HG02759 (cell line): ENCODE measurements at regions not wholly inside any gene's neighbourhood (a gene's known extent, or its start where the extent isn't known, plus 50 kb on each side); places are given as distances from the start of the nearest gene placed in this dataset.
"Not testable (repeated sequence)": the region's sequence is repeated elsewhere in the genome, so short reads cannot be mapped to it uniquely, and the experiment has no call there.

ENCODE experiments used
- ATAC-seq: cut with Tn5 transposase; IDR thresholded peaks from one replicate; pipeline ENCODE4 v1.9.1; 2021; ENCODE audit warnings: mild to moderate bottlenecking, moderate library complexity; ENCODE audit not compliant: unreplicated experiment

- no peak for ATAC-seq
Observed at GRCh38 chr16:75983296-75983695, 257.0 kb upstream of the CPHXL start.

- no peak for ATAC-seq
Observed at GRCh38 chr16:75983741-75984381, 257.6 kb upstream of the CPHXL start.

- ATAC-seq = no peak
Observed at GRCh38 chr16:75987323-75987722, 261.0 kb upstream of the CPHXL start.

DNA sequence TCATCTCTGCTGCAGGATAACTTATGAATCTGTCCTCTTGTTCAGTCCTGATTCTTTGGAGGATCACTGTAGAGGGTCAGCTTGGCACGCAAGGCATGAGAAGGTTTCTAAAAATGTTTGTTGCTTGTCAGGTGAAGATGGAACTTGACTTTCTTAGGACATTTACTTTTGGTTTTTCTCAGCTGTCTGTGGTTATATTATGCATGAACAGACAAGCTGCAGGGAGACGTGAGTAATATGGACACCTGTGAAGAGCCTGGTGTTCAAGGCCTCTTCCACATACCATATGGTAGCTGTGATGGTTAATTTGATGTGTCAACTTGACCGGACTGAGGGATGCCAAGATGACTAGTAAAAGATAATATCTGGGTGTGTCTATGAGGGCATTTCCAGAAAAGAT is 270.2 kb upstream of the CPHXL start:
- ATAC-seq = no peak

GRCh38 chr16:75997606-75998005 is 271.3 kb upstream of the CPHXL start:
- no peak for ATAC-seq

DNA sequence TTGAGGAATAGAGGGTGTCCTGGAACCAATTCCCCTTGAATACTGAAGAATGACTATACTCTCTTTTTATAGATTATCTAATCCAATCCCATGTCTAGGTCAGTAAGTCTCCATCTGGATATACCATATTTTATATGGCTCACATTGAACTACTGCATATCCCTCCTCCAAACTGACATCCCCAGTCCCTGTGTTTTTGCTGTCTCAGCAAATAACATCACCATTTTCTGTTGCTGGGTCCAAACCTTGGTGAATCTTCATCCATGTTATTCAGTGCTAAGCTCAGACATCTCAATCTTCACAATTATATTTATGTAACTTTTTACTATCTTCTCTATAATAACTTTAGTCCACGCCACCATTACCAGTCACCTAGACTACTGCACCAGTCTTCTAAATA is 269.6 kb upstream of the CNTNAP4 start:
- no peak for ATAC-seq

DNA sequence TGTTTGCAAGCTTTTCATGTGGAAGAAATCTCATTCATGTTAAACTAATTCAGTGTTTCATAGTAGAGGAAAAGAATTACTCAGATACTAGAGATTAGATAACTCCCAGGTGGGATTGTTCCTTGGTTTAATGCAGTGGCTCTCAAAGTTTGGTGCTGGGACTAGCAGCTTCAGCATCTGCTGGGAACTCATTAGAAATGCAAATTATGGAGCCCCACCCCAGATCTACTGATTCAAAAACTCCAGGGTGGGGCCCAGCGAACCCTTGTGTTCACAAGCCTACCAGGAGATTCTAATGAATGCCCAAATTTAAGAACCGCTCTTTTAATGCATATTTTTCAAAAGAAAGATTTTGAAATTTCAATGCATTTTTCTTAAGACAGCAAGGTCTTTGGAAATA is 253.4 kb upstream of the CNTNAP4 start:
- ATAC-seq = no peak

- ATAC-seq = no peak
Observed at GRCh38 chr16:76035689-76036088, 241.5 kb upstream of the CNTNAP4 start.

DNA sequence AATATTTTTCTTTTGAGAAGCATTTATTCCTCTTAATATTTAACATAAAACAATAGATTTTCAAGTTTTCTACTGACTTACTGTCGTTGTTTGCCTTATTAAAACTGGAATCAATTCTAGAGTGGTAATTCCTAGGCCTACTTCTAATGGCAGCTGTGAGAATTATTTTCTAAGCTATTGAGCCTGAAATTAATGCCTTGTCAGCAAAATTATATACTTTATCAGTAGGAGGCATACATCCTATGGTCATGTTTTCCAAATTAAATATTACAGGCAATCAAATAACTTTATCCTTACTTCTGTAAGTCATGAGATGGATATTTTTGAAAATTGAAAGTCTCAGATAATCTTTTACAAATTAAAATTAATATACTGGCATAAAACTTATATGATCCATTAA is 239.1 kb upstream of the CNTNAP4 start:
- no peak for ATAC-seq

- ATAC-seq = no peak
Observed at GRCh38 chr16:76052725-76053124, 224.5 kb upstream of the CNTNAP4 start.

DNA sequence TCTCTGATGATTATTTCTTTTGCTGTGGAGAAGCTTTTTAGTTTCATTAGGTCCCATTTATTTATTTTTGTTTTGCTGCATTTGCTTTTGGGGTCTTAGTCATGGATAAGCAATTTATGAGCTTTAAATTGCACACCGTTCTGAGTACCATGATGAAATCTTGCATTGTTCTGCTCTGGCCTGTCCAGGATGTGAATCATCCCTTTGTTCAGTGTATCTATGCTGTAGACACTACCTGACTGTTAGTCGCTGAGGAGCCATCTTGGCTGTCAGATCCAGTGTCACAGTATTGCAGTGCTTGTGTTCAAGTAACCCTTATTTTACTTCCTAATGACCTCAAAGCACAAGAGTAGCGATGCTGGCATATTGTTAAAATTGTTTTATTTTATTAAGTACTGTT is 218.0 kb upstream of the CNTNAP4 start:
- ATAC-seq = no peak

DNA sequence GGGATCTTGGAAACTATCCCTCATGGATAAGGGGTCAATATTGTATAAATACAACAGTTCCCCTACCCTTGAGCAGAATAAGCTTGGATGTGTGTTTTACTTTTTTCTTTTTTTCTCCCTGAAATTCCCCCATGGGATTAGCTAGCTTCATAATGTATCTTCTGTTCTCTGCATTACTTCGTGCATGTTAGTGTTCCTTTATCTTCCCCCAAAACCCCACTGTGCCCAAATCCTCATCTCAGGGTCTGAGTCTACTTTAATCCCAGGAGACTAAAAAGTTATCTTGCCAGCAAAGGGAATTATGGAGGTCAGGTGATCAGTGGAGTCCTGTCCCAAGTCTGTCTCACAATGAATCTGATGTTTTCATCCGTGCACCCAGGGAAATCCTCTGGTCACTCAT is 217.5 kb upstream of the CNTNAP4 start:
- no peak for ATAC-seq

DNA sequence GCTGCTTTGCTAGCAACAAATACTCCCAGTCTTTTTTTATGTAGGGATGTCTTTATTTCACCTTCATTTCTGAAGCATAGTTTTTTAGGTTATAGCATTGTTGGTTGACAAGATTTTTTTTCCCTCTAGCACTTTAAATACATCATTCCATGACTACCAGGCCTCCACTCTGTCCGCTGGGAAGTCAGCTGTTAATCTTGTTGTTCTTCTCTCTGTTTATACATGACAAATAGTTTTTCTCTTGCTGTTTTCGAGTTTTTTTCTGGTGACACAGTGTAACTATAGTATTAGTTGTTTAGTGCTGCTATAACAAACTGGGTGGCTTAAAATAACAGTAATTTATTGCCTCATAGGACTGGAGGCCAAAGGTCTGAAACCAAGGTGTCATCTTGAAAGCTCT is 205.5 kb upstream of the CNTNAP4 start:
- ATAC-seq = no peak

DNA sequence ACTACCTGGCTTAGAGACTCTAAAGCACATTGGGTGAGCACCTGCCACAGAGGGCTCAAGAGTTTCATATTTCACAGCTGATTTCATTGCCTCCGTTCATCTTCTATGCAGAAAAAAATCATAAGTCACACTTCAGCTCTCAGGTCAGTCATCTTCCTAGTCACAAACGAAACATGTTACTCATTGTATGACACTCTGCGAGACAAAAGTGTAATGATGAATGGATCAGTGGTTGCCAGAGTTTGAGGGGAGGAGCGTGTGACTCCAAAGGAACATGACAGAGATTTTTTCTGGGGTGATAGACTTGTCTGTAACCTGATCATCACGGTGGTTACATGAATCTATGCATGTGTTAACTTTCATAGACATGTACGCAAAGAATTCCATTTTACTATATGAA is 195.2 kb upstream of the CNTNAP4 start:
- ATAC-seq = no peak

DNA sequence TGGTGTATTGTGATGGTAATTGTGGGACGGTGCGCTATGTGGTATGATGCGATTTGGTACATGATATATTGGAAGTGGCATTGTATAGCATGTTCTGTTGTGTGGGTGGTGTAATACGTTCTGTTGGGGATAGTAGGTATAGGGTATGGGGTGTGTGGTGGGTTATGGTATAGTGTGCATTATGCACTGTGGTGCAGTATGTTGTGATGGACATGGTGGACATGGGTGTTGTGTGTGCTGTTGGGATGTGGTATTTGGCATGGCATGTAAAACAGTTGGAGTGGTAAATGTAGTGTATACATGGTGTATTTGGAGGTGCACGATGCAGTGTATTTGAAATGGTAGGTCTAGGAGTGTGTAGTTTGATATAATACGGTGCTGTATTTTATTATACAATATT is 170.6 kb upstream of the CNTNAP4 start:
- ATAC-seq = no peak

DNA sequence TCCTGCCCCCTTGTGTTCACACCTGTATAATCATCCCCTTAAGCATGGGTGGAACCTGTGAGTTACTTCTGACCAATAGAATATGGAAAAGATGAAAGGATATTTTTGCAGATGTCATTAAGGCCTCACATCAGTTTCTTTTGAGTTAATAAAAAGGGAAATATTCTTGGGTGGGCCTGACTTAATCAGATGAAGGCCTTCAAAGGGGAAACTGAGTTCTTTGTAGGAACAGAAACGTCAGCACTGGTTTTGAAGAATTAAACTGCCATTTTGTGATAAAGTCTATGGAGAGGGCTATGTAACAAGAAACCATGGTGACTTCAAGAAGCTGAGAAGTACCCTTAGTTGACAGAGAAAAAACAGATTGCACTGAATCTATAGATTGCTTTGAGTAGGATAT is 168.7 kb upstream of the CNTNAP4 start:
- ATAC-seq = no peak

- no peak for ATAC-seq
Observed at GRCh38 chr16:76114681-76115080, 162.5 kb upstream of the CNTNAP4 start.

- ATAC-seq = no peak
Observed at GRCh38 chr16:76118344-76118743, 158.9 kb upstream of the CNTNAP4 start.

GRCh38 chr16:76121636-76122035 is 155.6 kb upstream of the CNTNAP4 start:
- ATAC-seq = no peak

- no peak for ATAC-seq
Observed at GRCh38 chr16:76123966-76124365, 153.2 kb upstream of the CNTNAP4 start.

DNA sequence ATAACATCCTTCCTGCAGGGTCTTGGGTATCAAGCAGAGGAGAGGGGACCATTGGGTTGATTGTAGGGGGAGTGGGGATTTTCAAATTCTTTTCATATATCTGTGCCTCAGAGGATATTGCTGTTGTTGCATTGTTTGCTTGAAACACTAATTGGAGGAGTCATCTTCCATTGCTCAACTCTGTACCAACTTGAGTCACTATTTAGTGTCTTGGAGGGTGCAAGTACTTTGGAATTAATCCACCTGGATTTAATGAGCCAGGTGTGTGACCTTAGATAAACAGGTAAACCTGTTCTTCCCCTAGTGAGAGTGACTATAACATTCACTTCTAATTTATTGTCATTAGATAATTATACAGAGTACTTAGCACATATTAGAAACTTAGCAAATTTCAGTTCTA is 151.3 kb upstream of the CNTNAP4 start:
- ATAC-seq = no peak

- ATAC-seq = not testable (repeated sequence)
Observed at GRCh38 chr16:76138056-76138455, 139.1 kb upstream of the CNTNAP4 start.

GRCh38 chr16:76157629-76158028 is 119.6 kb upstream of the CNTNAP4 start:
- ATAC-seq = no peak
